ENCODE measurements at regions not wholly inside any gene's neighbourhood (a gene's known extent, or its start where the extent isn't known, plus 50 kb on each side); places are given as distances from the start of the nearest gene placed in this dataset.

DNA sequence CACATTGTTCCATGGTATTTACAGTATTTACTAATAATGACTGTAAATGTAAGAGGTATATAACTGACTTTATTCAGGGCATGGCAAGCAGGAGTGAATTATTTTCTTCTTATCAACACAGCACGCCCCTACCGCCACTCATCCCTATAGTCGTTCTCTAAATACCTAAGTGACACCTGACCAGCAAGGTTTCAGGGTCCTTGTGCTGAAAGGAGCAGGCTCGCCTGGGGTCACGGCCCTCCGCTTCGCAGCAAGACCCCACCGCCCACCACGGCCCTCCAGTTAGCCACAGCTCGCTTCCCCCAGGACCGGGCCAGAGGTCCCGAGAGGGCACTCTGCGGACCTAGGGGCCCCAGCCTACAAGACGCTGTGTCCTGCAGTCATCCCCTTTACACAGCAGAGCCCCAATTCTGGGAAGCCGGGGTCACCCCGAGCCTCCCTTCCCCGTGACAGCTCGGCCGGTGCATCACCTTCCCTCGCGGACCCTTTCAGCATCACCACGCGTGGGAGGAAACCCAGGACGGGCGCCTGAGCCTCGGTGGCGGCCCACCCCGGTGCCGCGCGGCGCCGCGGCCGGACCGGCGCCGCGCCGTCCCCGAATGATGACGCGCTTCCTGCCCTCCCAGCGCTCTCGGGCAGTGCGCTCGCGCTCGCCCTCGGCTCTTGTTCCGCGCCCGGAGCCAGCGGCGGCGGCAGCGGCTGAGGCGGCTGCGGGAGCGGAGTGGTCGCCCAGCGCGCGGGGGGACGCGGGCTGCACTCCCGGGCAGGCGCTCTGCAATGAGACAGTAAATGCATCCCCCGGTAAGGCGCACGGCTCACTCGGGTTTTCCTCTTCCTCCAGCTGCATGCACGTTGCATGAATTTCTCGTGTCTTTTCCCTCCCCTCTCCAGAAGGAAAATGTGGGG, 225.1 kb upstream of the C2CD4B start, which contains the start of gene TLN2:
TSS of gene TLN2 (plus strand) at position 666 of the 906 bp plus-strand sequence.
- TF ChIP-seq, protein P1, sequence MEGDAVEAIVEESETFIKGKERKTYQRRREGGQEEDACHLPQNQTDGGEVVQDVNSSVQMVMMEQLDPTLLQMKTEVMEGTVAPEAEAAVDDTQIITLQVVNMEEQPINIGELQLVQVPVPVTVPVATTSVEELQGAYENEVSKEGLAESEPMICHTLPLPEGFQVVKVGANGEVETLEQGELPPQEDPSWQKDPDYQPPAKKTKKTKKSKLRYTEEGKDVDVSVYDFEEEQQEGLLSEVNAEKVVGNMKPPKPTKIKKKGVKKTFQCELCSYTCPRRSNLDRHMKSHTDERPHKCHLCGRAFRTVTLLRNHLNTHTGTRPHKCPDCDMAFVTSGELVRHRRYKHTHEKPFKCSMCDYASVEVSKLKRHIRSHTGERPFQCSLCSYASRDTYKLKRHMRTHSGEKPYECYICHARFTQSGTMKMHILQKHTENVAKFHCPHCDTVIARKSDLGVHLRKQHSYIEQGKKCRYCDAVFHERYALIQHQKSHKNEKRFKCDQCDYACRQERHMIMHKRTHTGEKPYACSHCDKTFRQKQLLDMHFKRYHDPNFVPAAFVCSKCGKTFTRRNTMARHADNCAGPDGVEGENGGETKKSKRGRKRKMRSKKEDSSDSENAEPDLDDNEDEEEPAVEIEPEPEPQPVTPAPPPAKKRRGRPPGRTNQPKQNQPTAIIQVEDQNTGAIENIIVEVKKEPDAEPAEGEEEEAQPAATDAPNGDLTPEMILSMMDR (IDR thresholded peaks at IDR 0.05; ENCODE audit: low read depth, low read length), result no peak
- no peak for TF ChIP-seq EZH2phosphoT487 (IDR thresholded peaks at IDR 0.05; ENCODE audit: low read depth)
- Histone ChIP-seq H3K79me2 (ENCODE audit: low read length) (peaks cover 17% of the 10 kb centered on the region), H3K27ac (ENCODE audit: low read length) (peak within 1 kb of the TSS; percentile 25; the same call in 1 of the 2 replicates)

DNA sequence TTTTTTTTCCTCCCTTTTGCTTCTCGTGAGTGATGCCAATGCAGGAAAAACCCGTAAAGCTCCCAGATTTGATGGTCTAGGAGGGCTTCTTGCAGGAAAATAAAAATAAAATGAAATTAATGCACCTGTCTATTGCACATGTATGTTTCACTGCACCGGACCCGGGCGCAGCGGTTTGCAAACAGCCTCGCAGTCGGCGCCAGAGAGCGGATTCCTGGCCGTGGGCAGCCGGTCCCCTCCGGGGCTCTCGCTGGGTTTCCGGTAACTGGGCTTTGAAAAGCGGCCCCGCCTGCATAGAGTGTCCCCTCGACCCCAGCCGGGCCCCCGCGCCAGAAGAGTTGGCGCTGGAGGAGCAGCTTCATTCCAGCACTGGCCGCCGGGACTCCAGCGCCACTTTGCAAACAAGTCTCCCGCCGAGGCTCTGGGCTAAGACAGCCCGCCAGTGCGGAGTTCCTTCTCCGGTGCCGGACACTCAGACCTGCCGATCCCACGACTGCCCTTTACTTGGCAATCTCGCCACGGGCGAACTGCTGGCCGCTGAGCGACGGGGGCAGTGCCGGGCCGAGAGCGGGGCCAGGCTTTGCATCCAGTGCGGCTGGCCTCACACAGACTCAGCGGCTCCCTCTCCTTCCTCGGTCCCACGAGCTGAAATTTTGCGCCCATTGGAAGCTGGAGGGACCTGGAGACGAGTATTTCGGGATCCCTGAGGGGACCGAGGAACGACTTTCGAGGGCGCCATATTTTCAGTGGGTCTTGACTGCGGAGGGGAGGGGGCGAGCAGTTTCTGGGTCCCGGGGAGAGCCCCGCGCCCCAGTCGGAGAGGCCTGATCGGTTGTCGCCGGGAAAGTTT, 225.9 kb upstream of the C2CD4B start:
- Histone ChIP-seq H3K27ac (ENCODE audit: low read length) (no peak overlapping the region), H3K4me3 (ENCODE audit: low read length) (peak overlapping the region; percentile 93)

More for the DNA sequence above, 225.1 kb upstream of the C2CD4B start, which contains the start of gene TLN2:
- no peaks in the 10 kb centered on the region for H3K9me3 ChIP-seq (ENCODE audit: insufficient read depth, low read length)
- peak within 1 kb of the TSS; percentile 92 for H3K9ac ChIP-seq (ENCODE audit: low read length)
- H3K27me3 ChIP-seq (ENCODE audit: low read depth, low read length), result no peaks in the 10 kb centered on the region
- peak within 1 kb of the TSS; percentile 90 for H2AFZ ChIP-seq (ENCODE audit: low read depth, low read length)
- H3K4me1 ChIP-seq (ENCODE audit: low read length), result peaks cover 6% of the 10 kb centered on the region
- H3K36me3 ChIP-seq (replicated peaks; ENCODE audit: low read depth, low read length), result no peaks in the 10 kb centered on the region
- no peaks in the 10 kb centered on the region for H4K20me1 ChIP-seq (ENCODE audit: insufficient read depth, low read length)
- peak within 1 kb of the TSS; percentile 80 for H3K4me2 ChIP-seq (ENCODE audit: low read length)
- peak within 1 kb of the TSS; percentile 93 for H3K4me3 ChIP-seq (ENCODE audit: low read length)

DNA sequence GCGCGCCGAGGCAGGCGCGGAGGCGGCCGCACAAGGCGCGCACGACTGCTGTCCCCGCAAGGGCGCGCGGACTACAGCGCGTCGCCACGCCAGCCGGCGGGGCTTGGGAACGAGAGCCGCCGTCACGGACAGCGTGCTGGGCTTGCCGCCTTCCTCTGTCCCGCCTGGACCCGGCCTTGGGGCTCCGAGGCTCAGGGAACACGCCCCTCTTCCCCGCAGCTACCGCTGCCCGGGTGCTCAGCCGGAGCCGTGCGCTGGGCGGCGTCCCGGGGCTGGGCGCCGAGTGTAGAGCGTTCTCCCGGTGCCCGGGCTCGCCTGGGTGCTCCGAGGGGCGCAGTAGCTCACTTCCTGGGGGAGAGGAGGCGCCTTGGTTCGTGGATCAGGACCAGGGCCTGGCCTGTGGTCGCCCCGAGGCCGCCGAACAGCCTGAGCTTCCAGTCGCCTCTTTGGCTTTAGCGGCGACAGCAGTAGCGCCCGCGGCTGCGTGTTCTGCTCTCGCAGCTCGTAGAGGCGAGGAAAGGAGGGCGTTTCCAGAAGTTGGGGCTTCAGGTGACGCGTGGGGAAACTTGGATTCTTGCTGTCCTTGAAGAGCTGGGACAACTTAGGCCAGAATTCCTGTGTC, 226.7 kb upstream of the C2CD4B start:
- peaks cover 6% of the 10 kb centered on the region for H3K4me1 ChIP-seq (ENCODE audit: low read length)
- peak overlapping the region; percentile 93 for H3K4me3 ChIP-seq (ENCODE audit: low read length)
- H3K4me2 ChIP-seq (ENCODE audit: low read length), result peak overlapping the region; percentile 80
- no peaks in the 10 kb centered on the region for H3K36me3 ChIP-seq (replicated peaks; ENCODE audit: low read depth, low read length)
- TF ChIP-seq, protein P1 (IDR thresholded peaks at IDR 0.05; ENCODE audit: low read depth, low read length), result no peak
- no peak for TF ChIP-seq EZH2phosphoT487 (IDR thresholded peaks at IDR 0.05; ENCODE audit: low read depth)
- H3K27ac ChIP-seq (ENCODE audit: low read length), result no peak overlapping the region
- peak overlapping the region; percentile 68; the same call in 1 of the 2 replicates for H3K9ac ChIP-seq (ENCODE audit: low read length)
- no peak overlapping the region for H2AFZ ChIP-seq (ENCODE audit: low read depth, low read length)
- H4K20me1 ChIP-seq (ENCODE audit: insufficient read depth, low read length), result no peaks in the 10 kb centered on the region
- H3K79me2 ChIP-seq (ENCODE audit: low read length), result peaks cover 17% of the 10 kb centered on the region
- H3K9me3 ChIP-seq (ENCODE audit: insufficient read depth, low read length), result no peaks in the 10 kb centered on the region
- H3K27me3 ChIP-seq (ENCODE audit: low read depth, low read length), result no peaks in the 10 kb centered on the region

More for the DNA sequence above, 225.9 kb upstream of the C2CD4B start:
- Histone ChIP-seq H3K4me1 (ENCODE audit: low read length) (peaks cover 6% of the 10 kb centered on the region), H3K79me2 (ENCODE audit: low read length) (peaks cover 17% of the 10 kb centered on the region), H3K27me3 (ENCODE audit: low read depth, low read length) (no peaks in the 10 kb centered on the region), H3K9ac (ENCODE audit: low read length) (peak overlapping the region; percentile 68), H3K9me3 (ENCODE audit: insufficient read depth, low read length) (no peaks in the 10 kb centered on the region), H3K36me3 (replicated peaks; ENCODE audit: low read depth, low read length) (no peaks in the 10 kb centered on the region), H2AFZ (ENCODE audit: low read depth, low read length) (peak overlapping the region; percentile 84), H4K20me1 (ENCODE audit: insufficient read depth, low read length) (no peaks in the 10 kb centered on the region), H3K4me2 (ENCODE audit: low read length) (peak overlapping the region; percentile 80)
- TF ChIP-seq, protein P1 (IDR thresholded peaks at IDR 0.05; ENCODE audit: low read depth, low read length), result no peak
- no peak for TF ChIP-seq EZH2phosphoT487 (IDR thresholded peaks at IDR 0.05; ENCODE audit: low read depth)

All from OCI-LY3 (cell line).